ENCODE measurements at regions not wholly inside any gene's neighbourhood (a gene's known extent, or its start where the extent isn't known, plus 50 kb on each side); places are given as distances from the start of the nearest gene placed in this dataset.

GRCh38 chr16:9627427-9627826 is 536.0 kb downstream of the HAPSTR1 start:
- TF ChIP-seq CTCF (IDR thresholded peaks at IDR 0.05) (no peak), POLR2A (IDR thresholded peaks at IDR 0.05) (no peak)

All from thyroid gland (tissue), 4 donors.